ENCODE measurements at regions not wholly inside any gene's neighbourhood (a gene's known extent, or its start where the extent isn't known, plus 50 kb on each side); places are given as distances from the start of the nearest gene placed in this dataset.

DNA sequence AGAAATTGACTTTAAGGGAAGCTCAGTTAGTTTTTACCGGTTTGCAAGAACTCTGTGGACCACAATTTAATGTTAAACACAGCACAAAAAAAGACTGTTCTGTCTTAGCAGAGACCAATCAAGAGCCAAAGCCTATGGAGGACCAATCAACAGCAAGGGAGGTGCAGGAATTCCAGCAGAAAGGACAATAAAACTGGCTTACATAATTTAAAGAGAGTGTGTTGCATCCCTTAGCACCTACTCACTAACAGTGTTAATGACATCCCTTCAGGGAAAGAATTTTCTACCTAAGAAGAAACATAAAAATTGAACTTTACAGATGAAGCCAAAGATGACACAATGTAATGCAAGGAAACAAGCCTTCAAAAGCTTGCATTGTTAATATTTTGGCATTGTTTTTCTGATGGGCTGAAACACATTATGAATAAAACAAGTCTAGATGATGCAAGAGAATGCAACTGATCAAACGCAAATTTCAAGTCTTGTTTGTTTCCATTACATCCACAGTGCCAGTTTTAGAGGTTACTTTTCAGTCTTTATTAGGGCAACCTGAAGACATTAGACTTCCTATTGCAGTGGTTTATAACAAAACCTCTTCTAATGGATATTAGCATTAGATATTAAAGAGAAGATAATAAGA, 111.3 kb upstream of the FST start:
- TF ChIP-seq, protein P1, sequence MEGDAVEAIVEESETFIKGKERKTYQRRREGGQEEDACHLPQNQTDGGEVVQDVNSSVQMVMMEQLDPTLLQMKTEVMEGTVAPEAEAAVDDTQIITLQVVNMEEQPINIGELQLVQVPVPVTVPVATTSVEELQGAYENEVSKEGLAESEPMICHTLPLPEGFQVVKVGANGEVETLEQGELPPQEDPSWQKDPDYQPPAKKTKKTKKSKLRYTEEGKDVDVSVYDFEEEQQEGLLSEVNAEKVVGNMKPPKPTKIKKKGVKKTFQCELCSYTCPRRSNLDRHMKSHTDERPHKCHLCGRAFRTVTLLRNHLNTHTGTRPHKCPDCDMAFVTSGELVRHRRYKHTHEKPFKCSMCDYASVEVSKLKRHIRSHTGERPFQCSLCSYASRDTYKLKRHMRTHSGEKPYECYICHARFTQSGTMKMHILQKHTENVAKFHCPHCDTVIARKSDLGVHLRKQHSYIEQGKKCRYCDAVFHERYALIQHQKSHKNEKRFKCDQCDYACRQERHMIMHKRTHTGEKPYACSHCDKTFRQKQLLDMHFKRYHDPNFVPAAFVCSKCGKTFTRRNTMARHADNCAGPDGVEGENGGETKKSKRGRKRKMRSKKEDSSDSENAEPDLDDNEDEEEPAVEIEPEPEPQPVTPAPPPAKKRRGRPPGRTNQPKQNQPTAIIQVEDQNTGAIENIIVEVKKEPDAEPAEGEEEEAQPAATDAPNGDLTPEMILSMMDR (conservative IDR thresholded peaks at IDR 0.05; ENCODE audit: low read length), result no peak
- no peak for TF ChIP-seq EZH2phosphoT487 (IDR thresholded peaks at IDR 0.05; ENCODE audit: borderline replicate concordance, low read depth, low read length)

Data from OCI-LY7 (cell line).